HG02852 (cell line): ENCODE measurements at regions not wholly inside any gene's neighbourhood (a gene's known extent, or its start where the extent isn't known, plus 50 kb on each side); places are given as distances from the start of the nearest gene placed in this dataset.
"Not testable (repeated sequence)": the region's sequence is repeated elsewhere in the genome, so short reads cannot be mapped to it uniquely, and the experiment has no call there.

Experiments
- ATAC-seq: cut with Tn5 transposase; IDR thresholded peaks from one replicate; pipeline ENCODE4 v1.9.1; 2021; ENCODE audit warnings: mild to moderate bottlenecking, moderate library complexity; ENCODE audit not compliant: unreplicated experiment

DNA sequence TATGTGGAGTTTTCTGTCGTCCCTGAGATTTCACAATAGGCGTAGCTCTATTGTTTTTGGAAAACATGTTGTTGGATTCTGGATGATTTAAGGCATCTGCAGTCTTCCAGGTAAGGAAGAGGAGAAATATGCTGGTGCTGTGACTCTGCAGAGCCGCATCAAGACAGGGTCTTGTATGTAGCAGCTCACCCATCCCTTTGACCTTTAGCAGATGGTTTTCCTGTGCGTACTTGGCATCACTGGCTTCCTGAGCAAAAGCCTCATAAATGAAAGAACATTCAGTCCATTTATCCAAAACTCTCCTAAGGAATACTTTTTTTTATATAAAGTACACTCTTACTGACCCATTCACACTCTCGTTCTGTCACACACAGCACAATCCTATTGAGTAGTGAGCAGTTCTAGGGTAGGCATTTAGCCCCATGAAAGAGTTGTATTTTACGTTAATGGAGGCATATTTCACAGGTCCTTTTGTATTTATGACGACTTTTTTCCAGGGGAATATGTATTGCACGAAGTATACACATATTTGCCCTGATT lies 443.9 kb downstream of the STK39 start:
- no peak for ATAC-seq

DNA sequence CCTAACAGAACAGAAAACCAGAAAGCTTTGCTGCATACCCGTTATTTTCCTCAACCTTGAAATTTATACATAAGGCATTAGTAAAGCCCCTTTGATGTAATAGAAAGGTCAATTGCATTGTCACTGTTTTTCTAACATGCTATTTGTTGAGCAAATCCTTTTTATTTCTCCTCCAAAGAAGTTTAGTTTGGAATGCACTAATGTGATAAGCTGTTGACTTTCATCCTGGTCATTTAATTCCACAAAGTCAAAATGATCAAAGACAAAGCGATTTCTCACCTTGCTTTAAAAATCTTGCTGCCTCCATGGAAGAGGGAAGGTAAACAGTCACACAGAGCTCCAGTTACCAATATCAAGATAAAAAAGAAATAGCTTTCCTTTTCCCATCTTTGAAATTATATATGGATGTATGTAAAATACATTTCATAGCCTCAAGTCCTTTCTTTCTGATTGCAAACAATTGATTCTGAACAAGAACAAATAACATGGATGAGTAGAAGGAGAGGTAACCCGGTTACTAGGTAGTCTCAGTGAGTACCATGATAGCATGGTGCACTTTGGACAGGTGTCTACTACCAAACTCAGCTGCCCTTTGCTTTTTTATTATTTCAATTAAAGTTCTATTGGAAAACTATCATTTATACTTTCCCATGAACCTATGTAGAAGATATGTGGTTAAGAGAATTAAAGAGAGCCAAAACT lies 452.7 kb downstream of the STK39 start:
- no peak for ATAC-seq

DNA sequence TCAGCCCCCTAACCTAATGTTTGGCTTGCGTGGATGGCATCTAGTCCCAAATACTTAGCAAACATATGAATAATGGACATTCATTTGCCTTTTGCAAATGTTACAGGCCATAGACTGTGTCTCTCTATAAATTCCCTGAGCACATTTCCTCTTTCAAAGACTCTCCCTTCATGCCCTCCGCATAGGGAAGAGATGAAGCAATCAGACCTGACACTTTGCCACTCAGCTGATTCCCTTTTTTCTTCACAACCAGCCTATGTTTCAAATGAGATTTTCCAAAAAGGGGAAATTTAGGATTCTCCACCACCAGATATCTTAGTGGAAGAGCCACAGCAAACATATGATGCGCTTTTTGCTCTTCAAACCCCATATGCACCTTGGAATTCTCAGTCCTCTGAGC lies 453.7 kb downstream of the STK39 start:
- no peak for ATAC-seq

DNA sequence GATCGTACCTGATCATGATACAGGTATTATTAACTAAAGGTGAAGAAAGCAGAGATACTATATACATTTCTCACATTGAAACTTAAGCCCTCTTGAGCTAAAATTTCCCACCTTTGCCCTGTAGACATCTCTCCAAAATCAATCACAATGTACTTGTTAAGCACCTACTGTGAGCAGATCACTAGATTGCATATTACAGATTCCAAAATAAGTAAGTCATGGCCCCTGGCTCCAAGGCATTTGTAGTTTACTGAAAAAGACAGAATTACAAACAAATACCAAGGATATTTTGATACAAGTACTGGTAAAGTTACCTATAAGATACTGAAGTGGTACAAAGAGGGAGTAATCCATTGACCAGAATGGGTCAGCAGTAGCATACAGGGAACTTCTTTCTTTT lies 455.3 kb downstream of the STK39 start:
- ATAC-seq: no peak

DNA sequence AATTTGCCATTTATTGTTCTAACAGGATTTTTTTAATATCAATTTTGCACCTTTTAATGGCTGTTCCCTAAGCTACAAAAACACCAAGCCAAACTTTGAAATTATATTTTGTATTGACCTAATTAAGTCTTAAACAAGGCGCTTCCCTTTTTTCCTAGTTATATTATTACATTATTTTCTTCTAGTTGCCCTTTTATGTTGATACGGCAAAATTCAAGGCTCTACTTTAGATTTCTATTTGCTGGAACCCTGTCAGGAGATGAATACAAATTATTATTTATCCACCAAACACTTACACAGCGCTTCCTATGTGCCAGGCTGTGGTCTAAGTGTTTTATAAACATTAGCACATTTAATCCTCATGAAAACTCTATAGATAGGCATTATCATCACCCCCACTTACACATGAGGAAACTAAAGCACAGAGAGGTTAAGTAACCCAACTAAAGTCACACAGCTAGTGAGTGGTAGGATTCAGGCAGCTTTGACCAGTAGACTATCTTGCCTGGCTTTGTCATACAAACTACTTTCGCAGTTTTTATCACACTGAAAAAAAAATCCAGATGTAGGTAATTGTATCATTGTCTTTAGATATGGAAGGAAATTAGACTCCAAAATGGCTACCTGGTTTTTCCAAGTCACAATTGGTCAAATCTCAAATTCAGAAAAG lies 456.5 kb downstream of the STK39 start:
- ATAC-seq: no peak

DNA sequence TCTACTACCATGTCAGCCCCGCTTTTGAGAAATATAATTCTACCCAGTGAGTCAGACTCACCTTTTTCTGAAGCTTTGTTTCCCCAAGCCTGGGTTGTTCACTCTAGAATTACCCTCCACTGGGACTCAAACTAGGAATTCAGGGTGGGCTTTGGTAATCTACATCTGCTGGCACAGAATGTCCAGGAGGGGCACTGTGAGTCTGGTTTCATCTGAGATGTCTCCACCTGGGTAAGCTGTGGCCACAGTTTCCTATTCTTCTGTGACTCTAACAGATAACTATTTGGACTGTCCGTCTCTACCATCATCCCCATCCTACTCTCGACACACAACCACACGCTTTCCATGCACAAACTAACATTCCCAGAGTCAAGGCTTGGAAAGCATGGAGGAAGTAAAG lies 457.2 kb downstream of the STK39 start:
- no peak for ATAC-seq

DNA sequence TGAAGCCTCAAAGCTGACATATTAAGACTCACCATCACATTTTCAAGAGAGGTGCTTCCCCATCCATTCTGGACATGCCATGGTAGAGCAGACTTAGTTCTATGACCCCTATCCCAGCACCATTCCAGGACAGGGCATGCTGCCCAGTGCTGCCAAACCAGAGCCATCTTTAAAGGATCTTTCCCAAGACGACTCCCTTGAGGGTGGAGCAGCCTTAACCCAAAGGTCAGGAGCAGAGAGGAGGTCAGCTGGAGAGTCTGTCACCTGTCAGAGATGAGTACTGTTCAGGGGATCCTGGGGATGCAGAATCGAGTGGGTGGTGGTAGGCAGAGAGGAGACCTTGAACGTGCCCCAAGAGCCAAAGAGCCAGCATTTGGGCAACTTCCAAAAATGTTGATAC lies 459.8 kb downstream of the STK39 start:
- ATAC-seq: no peak

DNA sequence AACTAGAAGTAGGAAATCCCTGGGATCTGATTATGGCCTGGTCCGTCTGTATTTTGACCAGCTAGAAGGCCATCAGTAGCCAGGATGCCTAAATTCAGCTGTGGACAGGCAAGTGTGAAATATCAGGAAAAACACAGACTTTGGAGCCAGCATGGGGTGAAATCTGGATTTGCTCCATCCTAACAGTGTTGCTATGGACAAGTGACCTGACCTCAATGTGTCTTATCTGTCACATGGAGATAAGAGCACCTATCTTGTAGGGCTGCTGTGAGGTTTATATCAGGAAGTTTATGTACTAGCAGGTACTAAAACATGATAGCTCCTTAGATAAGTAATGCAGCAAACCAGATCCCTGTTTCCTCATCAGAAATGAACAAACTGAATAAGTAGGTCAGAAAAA lies 460.4 kb downstream of the STK39 start:
- no peak for ATAC-seq

DNA sequence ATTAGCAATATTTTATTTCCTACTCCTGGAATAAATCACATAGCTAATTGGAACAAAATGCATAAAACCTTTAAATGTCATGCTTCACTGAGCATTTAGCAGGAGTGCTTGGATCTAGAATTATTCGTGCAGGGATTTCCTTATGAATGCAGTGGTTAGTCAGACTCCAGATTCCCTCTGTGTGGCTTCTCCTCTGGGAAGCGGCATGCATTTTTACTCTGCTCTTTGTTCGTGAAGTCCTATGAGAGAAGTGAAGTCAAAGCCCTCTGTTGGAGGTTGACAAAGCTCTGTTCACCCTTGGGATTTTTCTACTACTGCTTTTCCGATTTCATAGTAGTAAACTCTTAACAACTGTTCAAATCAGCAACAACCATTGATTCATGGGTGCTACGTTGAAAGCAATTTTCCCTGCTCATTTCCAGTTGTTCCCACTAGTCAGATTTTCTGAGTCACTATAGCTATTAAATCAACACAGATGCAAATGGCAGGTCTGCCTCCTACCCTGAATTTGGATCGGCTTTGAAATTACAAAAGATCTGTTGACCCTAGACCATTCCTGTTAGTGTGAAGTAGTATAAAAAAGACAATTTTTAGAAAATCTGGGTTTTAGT lies 461.7 kb downstream of the STK39 start:
- ATAC-seq: no peak

DNA sequence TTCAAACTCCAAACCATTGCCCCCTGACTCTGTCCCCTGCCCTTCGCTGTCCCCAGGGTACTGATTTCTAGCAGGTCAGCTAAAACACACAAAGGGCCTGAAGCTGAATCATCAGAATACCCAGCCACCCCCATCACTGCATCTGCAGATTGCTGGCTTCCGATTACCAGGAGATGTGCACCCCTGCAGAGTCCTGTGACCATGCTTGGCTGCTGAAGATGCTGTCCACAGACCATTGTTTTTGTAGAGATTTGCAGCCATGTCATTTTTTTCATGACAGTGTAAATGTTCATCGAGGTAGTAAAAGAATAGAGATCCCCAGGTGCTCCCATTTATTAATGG lies 463.3 kb downstream of the STK39 start:
- no peak for ATAC-seq

DNA sequence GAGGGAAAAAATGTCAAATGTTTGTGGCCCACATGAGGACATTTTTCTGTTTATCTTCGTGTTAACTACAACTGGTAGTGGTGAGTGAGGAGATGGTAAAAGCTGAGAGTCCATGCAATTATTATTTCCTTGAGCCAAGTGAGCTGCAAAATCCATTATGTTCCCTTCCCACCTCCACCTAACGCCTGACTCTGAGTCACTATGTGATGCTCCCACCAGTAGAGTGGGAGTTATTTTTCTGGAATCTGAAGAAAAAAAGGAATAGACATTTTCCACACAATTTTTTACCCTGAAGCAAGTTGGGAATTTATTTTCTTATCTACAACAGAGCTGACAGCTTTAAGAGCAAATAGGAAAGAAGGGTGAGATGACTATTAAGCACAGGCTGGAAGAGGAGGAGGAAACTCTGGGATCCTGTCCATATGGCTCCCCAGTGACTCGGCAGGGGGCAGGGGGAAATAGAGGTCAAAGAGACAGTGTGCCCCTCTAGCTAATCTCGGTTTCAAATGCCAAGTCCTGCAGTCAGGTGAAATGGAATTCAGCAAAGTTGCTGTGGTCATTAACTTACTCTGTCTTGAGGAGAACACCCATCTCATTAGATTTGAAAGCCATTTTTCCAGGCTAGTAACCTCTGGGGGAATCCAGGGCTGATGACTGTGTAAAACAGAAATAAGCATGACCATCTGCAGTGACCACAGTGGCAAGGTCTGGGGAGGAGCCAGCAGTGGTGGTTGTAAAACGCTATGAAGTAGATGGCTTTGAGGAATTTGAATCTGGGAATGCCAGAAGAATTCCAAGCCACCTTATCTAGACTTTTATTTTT lies 463.9 kb downstream of the STK39 start:
- no peak for ATAC-seq

DNA sequence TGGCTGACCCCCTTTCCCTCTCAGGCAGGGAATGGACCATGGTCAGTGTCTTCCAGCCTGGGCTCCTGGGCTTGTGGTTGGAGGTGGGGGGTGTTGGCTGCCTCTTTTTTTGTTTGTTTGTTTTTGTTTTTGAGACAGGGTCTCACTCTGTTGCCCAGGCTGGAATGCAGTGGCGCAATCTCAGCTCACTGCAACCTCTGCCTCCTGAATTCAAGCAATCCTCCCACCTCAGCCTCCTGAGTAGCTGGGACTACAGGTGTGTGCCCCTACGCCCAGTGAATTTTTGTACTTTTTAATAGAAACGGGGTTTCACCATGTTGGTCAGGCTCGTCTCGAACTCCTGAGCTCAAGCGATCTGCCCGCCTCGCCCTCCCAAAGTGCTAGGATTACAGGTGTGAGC lies 465.8 kb downstream of the STK39 start:
- ATAC-seq: not testable (repeated sequence)

DNA sequence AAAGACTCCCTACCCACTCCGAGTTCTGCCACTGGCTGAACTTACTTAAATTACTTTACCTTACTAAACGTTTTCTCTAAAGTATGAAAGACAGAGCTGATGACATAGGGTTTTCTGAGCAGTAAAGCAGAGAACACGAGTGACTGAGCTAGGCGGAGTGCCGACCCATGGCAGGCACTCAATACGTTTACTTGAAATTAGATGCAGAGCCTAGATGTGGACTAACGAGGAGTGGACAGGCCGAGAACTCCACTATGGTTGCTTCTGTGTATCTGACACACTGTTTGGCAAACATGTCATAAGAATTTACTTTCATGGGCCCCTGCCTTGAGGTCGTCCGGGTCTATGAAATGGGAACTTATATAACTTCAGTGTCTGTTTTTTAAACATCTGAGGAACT lies 471.0 kb downstream of the STK39 start:
- ATAC-seq: no peak

DNA sequence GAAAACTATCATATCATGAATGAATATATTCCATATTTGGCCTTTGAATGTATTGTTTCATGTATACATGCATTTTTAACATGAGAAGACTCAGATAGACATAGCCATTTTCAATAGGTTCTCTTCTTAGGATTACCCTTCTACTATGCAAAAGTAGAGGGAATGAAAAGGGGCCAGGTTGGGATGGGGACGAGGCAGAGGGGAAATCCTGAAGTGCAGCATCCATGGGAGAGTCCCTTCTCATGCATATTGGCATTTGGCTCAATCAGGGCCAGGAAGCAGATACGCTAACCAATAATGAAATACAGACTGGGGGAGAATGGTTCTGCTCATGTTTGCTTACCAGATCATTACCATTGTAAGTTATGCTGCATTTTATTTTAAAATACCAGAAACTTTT lies 475.8 kb downstream of the STK39 start:
- ATAC-seq: no peak

DNA sequence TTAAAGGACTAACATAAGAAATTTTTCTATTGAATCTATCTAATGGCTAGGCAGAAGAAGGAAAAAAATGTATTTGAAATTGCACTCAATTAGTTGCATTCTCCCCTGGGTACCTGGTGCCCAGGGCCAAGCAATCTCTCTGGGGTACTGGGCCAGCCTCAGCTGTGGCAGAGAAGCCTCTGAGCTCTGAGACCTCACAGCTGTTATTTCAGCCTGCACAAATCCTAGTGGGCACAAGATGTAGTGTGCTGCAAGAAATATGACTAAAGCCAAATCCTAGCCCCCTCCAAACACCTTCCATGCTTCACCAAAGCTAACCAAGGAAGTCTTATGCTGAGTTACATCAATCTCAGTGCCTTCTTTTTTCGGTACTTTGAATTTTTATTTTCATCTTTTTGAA lies 478.4 kb downstream of the STK39 start:
- ATAC-seq: no peak

DNA sequence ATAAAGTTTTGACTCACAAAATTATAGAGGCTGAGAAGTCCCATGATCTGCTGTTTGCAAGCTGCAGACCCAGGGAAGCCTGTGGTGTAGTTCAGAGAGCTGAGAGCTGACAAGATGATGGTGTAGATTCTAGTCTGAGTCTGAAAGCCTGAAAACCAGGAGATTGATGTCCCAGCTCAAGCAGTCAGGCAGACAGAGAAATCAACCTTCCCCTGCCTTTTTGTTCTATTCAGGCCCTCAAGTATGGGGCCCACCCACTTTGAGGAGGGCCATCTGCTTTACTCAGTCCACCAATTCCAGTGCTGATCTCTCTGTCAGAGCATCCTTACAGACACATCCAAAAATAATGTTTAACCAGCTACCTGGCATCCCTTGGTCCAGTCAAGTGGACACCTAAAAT lies 479.6 kb downstream of the STK39 start:
- ATAC-seq: no peak

DNA sequence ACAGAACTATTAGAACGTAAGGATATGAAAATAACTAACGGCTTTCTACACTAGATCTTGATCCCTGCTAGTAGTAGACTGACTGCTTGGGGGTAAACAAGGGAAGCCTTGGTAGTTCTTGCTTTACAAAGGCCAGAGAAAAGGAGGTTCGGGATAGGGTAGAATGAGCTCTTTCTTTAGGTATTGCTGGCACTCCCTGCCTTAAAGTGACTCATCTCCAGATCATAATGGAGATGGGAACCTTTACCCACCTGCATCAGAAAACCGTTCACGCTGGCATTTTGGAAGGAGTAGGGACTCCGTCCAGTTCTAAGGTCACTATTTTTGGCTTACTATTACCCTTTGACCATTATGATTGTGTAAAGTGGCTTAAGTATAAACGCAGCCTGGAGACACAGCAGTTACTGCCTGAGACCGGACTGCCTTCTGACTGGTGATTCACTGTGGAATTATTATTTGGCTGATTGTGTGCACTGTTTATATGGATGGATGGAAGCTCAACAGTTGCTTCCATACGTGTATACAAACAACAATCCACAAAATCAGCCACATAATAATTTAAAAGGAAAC lies 482.5 kb downstream of the STK39 start:
- no peak for ATAC-seq

DNA sequence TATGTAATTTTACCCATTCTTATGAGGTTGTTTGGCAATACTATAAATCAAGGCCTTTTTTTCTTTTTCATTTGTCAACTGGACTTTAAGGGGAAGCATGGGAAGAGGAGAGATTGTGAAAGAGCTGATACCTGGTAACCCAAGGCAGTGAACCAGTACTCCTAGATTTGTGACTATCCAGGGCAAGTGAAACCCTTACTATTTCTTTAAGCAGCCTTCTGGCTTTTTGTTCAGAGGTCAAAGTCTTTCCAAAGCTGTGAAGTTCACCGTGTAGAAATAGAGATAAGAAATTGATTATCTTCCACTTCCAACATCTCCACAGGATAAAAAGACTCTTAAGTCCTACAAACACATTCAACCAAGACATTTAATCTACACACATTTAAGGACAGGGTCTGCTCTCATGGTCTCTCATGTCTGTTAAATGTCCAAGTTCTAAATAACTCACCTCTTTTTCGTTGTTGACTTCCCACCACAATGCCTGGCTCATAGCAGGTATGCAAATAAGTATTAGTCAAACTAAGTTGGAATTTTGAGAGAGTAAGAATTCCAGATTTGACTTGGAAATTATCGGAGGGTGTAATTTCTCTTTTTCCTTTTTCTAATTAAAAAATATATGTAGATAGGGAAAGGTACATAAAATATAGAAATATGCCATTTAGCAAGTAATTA lies 485.8 kb downstream of the STK39 start:
- no peak for ATAC-seq

DNA sequence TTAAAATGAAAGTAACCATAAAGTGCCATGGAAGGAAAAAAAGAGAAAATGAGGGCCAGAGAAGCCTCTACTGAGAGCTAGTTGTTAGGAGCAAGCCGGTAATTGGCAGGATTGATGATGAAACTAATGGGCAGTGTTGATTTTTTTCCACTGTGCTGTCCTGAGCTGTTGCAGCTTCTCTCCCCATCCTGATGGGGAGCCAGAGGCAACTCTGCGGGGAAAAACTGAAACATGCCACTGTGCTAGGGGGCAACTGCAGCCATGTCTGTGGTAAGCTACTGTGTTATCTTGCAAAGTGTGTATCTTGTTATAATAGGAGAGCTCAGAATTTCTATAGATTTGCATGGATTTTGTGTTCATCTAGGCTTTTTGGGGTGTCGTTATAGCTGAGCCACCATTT lies 487.9 kb downstream of the STK39 start:
- no peak for ATAC-seq

DNA sequence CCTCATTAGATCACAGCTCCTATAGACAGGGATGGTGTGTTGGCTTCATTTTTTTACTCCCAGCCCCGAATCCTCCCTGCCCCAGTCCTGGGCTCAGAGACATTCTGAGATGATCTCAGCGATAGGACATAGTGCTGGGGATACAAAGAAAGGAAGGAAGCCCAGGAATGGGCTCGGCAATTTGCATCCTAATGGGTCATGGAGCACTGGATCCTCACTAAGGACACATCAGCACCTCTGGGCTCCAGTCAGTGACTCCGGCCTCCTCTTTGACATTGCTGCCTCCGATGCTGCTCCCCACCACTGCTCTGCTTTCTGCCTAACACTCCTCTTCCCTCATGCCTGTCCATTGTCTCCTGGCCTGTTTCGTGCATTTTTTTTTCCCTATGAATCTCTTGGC lies 489.1 kb downstream of the STK39 start:
- ATAC-seq: no peak

DNA sequence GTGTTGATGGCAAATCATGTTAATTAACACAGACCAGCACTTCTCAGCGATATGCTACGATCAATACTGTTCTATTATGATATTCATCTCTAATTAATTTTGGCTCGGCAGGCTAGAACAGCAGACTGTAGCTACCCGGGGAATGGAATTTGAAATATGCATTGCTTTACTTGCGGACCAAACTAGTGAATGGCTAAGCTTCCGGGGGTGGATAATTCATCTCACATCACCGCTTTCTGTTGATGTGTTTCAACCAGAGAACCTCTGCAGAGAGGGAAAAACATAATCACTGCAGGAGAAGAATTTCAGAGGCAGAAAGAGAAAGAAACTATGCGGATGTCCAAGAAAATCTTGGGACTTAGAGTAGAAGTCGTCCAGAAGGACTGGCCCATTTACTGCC lies 490.9 kb downstream of the STK39 start:
- no peak for ATAC-seq
